HPDE6-E6E7 (cell line): ENCODE measurements at regions not wholly inside any gene's neighbourhood (a gene's known extent, or its start where the extent isn't known, plus 50 kb on each side); places are given as distances from the start of the nearest gene placed in this dataset.

Source experiments
- DNase-seq: peaks from one replicate; pipeline ENCODE4 v3.0.0; 2011; ENCODE audit warnings: missing footprints; ENCODE audit errors: extremely low spot score

- no peak for DNase-seq
These were observed 56.1 kb downstream of the BTG1 start for GRCh38 chr12:92089559-92089958.

GRCh38 chr12:92088805-92089204 is 56.8 kb downstream of the BTG1 start:
- no peak for DNase-seq

DNA sequence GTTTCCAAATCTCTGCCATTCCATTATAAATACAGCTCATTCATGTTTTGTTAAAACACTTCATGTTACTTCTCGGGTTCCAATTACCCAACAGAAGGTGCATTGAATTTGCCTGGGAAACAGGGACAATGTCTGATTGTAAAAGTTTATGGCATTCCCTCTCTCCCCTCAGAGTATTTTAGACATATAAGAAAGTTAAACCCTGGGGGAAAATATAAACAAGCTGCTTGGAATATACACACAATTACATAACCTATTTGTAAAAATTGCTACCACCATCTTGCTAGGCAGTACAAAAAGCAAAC is 60.0 kb downstream of the BTG1 start:
- DNase-seq = no peak

GRCh38 chr12:92085040-92085735 is 60.5 kb downstream of the BTG1 start:
- no peak for DNase-seq

DNA sequence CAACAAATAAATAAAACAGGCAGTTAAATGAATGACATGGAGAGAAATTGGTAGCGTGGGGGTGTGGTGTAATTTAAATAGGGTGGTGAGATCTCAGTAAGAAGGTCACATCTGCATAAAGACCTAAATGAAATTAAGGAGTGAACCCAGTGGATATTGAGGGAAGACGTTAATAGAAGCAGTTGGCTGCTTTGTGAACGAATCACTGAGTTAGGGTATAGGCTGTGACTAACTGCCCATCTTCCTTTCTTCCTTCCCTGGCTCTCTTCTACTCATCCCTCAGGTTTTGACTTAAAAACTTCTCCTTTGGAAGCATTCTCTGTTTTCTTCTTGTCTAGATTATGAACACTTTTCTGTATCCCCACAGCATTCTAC is 64.7 kb downstream of the BTG1 start:
- no peak for DNase-seq

DNA sequence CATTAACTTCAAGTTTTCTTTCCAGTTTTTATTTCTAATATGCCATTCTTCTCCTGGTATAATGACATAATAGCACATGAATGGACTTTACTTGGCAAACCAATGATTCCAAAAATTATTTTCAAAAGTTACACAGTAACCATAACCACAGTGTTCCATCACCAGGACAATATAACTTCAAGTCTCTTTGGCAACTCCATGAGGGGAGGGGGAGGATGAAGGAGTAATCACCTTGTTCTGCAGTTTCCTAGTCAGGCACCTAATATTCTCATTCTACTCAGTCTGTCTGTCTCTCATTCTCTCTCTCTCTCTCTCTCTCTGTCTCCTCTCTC is 66.6 kb downstream of the BTG1 start:
- DNase-seq = no peak

- DNase-seq = peak; percentile 28
These were observed 67.2 kb downstream of the BTG1 start for GRCh38 chr12:92078167-92079053.

- DNase-seq = no peak
These were observed 68.1 kb downstream of the BTG1 start for GRCh38 chr12:92077530-92077929.

DNA sequence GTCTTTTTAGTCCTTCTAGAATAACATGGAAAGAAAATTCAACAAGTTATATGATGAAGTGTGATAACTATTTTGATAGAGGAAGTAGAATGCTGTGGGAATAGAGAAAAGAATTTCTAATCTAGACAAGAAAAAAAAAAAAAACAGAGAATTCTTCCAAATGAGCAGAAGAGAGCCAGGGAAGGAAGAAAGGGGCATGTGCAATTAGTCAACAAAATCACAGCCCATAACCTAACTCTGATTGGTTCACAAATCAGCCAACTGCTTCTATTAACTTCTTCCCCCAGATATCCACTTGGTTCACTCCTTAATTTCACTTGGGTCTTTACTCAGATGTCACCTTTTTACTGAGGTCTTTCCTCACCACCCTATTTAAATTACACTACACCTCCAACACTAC is 69.5 kb downstream of the BTG1 start:
- no peak for DNase-seq

GRCh38 chr12:92075425-92075914 is 70.2 kb downstream of the BTG1 start:
- no peak for DNase-seq

DNA sequence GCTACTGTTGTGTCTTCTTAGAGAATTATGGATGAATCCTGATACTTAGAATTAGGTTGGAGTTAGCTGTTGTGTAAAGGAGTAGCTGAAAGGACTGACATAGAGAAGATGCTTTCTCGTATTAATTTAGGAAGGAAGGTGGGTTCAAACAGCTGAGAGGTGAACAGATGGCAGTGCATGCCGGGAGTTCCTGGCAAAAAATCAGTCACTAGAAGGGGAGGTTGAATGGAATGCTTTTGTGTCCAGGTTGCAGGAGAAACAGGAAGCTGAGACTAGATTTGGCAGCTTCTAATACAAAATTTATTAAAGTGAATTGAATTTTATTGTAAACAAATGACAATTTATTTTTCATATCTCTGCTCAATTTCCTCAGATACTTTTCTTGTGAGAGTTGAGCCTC is 70.8 kb downstream of the BTG1 start:
- no peak for DNase-seq

GRCh38 chr12:92073094-92073493 is 72.6 kb downstream of the BTG1 start:
- no peak for DNase-seq

- no peak for DNase-seq
These were observed 73.5 kb downstream of the BTG1 start for GRCh38 chr12:92072112-92072511.

DNA sequence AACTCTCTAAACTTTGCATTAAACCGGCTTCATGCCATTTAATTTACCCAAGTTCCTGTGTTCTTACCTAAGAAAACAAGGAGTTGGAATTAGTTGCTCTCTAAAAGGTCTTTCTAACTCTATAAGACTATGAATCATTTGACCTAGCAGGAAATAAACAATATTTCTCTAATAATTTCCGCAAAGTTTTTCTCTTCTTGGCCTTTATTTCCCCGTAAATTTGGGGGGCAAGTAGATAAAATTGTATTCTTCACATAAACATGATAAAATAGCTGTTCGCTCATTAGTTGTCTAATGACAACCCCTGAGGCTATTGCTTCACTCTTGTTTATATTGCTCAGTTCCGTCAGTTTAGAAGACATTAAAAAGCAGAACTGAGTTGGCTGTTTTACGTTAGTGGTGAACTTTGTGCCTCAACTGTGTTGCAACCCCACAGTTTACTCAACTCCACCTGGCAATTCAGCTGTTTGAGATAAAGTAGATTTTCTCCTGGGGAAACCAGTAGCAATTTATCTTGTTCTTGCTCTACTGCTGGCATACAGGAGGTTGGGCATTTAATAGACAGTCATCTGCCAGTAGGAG is 74.7 kb downstream of the BTG1 start:
- DNase-seq = no peak

- no peak for DNase-seq
These were observed 75.4 kb downstream of the BTG1 start for GRCh38 chr12:92070054-92070863.

- DNase-seq = no peak
These were observed 77.2 kb downstream of the BTG1 start for GRCh38 chr12:92068459-92068858.

DNA sequence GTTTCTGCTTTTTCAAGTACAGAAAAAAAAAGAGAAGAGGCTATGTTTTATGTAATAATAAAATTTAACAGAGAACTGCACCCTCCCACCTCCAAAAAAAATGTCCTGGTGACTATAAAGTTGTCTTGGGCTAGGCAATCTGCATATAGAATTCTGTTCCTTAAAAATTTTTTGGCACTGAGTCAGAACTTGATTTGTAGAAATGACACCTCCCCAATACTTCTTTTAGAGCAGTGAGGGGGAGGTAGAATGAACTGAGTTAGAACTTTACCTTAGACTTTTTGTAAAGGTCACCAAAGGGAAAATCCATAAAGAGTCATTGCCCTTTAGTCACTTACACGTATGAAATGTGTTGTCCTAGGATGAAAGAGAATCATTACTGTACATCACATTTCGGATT is 80.0 kb downstream of the BTG1 start:
- no peak for DNase-seq

- DNase-seq = no peak
These were observed 80.6 kb downstream of the BTG1 start for GRCh38 chr12:92065018-92065499.

- DNase-seq = no peak
These were observed 81.2 kb downstream of the BTG1 start for GRCh38 chr12:92064422-92064821.

DNA sequence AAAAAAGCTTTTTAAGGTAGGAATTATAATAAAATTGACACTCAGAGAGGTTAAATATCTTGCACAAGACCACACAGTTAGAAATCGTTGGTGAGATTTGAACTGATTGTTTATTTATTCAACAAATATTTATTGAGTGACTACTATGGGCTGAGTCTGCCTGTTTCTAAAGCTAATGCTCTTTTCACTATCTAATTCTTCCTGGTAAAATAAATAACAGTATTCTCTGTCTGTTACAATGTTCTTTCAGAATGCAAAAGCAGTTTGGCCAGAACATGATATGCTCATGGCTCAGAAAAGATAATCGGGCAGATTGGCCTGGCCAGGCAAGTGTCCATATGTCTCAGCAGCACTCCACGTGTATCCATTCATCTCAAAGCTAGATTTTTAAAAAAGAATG is 82.0 kb downstream of the BTG1 start:
- no peak for DNase-seq

DNA sequence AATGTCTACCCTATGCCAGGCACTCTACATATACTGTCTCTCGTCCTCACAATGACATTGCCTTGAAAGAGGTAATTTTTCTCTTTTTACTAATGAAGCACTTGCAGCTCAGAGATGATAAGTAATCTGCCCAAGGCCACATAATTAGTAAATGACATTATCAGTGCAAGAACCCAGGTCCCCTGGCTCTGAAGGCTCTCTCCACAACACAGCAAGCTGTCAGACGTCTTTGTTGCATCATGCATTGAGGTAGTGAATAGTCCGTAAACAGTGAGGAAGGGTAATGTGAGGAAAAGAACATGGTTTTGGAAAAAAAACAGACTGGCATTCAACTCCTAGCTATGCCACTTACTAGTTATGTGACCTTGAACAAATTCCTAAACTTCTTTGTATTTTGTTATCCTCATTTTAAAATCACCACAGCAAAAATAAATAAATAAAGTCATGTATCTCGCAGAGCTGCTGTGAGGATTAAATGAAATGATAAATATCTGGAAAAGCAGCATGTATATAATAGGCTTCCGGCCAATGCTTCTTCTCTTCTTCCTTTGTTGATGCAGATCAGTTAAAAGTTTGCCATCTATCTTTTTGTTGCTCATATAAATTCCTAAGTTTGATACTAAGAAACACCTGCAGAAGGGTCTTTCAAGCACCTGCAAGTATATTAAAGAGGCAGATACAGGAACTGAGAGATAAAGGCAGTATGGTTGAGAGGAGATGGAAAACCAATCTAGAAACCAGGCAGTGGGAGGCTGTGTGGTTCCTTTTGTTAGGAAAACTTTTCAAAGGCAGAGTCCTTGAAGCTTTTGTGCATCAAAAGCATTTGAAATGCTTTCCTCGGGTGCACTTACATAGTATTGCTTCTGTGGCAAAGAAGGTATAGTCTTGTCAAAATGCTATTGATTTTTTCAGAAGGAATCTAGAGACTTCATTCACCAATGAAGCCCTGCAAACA is 82.8 kb downstream of the BTG1 start:
- no peak for DNase-seq
